ENCODE measurements at regions not wholly inside any gene's neighbourhood (a gene's known extent, or its start where the extent isn't known, plus 50 kb on each side); places are given as distances from the start of the nearest gene placed in this dataset.

DNA sequence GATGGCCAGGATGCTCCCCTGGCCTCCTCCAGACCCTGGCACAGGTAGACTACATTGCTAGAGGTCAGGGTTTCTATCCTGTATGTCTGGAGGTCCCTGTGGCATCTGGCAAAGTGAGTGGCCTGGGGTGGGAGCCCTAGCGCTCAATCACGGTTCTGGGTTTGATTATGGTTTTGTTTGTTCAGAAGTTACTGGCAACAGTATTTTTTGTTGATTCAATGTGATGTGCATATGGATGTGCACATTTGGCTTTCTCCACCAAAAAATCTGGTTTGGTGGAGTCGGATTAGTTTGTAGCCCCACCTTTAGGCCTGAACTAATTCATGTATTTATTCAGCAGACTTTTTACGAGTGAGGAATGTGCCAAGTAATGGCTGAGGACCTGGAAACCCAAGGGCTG is 109.7 kb downstream of the VEGFA start:
- DNase-seq, result no peak

DNA sequence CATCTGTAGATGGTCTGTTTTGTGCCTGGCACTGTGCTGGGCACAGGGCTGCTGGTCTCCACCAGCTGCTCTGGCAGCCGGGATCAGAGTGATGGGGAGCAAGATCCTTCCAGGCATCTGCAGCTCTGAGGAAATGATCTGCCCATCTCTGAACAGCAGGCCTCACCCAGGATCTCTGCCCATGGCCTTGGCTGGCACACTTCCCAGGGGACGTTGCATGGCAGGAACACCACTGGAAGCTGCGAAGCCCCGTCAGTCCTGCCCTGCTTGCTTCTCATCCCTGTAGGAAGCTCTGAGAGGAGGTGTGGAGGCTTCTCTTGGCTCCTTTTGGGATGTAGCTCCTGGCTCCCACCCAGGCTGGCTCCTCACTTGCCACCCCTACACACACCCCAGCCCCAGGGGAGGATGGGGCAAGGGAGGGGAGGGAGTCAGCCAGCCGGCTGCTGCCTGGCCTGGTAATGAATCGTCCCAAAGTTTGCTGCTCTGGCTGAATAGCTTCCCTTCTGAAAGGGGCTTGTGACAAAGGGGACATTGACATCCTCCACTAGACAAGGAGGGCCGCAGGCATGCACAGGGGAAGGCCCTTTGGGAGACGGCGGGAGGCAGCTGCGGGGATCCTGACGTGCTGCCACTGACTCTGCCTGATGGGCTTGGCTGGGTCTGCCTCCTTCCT is 108.9 kb downstream of the VEGFA start:
- no peak for DNase-seq

DNA sequence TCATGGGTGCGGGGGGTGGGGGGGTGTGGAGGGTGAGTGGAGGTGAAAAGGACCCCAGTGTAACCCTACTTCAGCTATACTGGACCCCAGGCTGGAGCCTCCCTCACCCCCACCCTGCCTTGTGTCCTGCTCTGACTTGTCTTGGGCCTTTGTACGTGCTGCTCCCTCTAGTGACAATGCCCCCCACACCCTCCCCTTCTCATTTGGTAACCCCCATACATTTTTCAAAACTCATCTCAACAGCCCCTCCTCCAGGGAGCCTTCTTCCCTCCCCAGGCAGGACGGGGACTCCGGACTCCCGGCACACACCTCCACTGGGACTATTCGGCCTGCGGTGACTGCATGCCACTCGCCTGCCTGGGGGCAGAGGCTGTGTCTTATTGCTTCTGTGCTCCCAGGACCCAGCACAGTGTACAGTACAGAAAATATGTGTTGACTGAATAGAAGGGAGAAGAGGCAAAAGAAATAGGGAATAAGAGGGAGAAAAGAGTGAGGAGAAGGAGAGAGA is 108.2 kb downstream of the VEGFA start:
- DNase-seq, result no peak

DNA sequence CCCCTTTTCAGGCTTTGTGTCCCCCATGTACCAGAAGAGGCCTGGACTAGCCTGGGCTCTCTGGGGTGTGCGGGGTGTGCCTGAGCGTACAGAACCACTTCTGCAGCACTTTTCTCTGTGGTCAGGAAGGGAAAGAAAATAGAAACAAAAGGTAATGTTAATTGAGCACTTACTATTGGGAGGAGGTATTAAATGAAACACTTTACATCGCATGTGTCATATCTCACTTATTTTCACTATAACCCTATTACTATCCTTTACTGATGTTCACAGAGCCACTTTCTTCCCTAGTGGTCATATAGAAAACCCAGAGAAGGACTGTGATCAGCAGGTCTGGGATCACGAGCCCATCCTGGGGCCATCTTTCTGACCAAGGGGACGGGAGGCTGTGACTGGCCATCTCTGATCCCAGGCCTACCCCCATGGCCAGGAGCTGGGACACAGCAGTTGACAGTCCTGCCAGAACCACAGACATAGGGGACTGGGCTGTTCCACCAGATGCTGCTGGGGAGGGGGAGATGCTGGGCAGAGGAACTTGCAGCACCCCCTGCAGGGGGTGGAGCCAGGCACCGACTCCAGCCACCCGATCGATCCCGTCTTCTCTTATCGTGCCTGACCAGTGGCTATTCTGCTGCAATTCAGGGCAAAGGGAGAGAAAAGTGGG is 107.6 kb downstream of the VEGFA start:
- DNase-seq, result no peak

DNA sequence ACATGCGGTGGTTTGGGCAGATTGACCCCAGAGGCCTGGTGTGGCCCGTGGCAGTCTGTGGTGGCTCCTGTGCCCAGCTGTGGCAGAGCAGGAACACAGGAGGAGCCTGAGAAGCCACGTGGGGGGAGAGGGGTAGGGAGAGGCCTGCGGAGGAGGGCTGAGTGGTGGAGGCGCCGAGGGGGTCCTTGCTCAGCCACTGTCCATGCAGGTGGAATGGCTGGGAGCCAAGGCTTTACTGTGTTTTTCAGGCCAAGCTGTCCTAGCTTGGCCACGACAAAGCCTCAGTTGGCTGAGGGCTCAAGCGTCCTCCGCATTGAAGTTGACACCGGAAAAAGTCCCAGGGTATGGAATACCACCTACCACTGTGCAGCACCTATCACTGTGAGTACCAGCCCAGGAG is 107.0 kb downstream of the VEGFA start:
- no peak for DNase-seq

DNA sequence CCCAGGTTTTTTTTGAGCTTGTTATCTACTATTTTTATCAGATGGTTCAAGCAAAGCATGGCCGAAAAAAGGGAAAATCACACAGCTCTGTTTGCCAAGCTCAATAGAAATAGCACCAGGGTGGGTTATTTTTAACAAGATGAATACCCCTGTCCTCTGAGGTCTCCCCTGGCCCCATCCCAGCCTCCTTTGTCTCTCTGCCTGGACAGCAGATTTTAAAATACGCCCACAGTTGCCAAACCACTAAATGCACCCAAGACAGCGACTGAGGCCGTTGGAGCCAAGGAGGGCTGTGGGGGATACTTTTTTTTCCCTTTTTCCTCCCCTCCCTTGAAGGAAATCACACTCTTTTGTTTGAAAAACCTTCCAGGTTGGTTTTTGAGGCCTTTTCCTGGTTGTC is 106.6 kb downstream of the VEGFA start:
- DNase-seq, result no peak

DNA sequence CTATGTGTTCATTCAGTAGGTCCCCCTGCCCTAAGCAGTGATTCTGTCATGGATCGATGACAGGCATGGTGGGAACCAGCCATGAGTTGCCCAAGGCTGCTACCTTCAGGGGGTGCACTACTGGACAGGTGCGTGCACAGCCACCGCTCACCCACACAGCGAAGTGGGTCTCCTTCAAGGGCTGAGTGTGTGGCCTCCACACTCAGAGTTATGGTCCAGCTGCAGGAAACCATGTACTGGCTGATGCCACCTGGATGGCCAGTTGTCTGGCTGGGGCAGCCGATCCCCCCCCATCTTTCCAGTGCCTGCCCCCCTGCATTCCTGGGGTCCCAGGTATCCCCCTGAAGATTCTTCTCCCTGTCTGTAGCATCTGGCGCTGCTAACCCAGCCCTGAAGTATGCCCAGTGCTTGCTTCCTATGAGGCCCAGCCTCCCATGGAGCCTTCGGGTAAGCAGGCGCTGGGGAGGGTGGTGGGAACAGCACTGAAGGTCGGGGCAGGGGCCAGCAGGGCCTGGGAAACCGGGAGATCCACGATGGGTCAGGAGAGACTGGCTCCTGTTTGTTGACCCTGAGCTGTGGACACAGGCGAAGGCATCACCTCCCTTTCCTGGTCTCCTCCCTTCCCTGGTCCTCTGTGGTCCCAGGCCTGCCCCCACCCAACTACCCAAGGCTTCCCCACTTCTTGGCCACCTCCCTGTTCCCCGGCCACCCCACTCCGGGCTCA is 106.0 kb downstream of the VEGFA start:
- no peak for DNase-seq

DNA sequence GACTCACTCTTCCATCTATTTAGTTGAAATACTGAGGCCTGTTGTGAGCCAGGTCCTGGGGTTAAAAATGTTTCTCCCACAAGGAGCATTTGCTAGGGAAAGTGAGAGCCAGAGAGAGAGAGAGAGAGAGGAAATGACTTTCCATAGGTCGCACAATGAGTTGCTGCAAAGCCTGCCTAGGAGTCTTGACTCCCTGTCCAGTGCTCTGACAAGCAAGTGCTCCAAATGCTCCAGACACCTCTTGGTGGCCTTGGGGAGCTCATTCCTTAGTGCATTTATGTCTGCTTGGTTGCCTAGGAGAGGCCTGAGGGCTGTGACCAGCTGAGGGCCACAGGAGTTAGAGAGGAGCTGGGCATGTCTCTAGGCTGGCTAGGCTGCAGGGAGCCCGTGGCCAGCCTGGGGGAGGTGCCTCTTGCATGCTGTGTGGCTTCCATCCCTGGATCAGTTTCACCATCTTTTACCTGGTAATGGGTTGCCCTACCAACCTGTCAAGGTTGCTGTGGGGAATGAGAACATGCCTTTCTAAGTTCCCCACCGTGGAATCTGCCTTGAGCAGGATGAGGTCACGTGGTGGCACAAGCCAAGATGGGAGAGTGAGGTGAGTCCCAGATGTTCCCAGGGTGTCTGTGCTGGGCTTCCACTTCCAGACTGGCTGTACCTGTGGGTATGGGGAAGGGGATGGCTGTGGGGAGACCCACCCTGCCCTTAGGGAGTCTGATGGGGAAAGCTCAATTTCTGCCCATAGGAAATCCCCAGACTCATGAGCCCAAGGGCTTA is 105.0 kb downstream of the VEGFA start:
- DNase-seq, result no peak

DNA sequence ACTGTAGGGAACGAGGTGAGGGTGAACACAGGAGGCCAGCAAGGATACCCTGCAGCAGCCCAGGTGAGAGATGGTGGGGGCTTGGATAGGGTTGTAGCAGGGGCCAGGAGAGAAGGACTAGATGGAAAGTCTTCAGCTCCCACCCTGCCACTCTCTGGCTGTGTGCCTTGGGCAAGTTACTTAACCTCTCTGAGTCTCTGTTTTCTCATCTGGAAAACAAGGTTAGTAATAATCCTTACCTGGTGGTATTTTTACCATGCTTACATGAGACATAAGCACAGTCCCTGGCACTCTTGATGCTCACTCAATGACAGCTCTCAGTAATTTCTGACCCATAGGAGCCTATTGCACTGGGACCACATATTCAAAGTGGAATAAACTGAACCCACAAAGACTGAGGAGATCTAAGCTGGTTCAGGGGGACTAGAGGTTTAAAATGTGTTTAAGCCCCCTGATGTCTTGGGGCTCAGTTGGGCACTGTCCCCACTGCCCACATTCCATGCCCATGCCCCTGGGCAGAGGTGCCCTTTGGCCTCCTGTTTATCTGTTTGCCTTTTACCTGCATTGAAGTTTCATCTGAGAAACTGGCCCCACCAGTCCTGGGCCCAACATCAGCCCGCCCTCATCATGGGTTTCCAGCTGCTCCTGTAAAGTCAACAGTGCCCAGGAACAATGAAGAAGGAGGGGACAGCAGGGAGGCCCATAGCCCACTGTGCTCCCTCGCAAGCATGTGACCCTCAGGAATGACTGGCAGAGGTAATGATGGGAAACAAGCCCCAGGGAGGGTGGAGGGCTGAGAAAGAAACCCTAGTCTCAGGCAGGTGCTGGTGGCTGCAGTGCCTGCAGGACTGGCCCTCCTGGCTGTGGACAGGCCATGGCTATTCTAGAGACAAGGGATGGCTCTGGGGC is 104.0 kb downstream of the VEGFA start:
- no peak for DNase-seq

DNA sequence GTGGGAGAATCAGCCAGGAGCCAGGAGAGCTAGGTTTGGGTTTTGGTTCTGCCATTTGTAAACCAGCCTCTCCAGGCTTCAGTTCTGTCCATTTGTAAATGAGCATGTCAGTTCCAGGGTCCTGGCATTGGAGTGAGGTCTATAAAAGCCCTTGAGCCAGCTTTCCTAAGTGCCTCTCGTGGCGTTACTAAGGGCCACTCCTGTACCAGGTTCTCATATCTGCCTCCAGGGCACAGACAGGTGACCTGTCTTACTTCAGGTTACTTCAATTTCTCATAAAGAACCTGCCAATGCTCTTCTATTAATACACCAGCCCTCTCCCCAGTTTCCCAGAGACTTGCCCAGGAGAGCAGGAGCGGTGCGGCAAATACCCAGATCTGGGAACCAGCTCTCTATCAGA is 101.9 kb downstream of the VEGFA start:
- no peak for DNase-seq

DNA sequence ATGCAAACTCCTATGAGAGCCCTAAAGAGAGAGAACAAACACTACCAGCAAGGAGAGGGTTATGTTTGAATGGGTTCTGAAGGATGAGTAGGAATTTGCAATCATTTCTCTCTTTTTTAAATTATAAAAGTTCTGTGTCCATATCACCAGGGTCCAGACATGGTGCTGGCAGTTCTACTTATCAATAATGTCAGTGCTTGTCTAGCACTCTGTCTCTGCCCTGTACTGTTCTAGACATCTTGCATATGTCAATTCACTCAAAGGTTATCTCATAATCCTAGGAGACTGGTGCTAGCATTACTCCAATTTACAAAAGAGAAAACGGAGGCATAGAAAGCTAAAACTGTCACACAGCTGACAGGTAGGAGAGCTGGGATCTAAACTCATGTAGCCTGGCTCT is 101.3 kb downstream of the VEGFA start:
- DNase-seq, result no peak

DNA sequence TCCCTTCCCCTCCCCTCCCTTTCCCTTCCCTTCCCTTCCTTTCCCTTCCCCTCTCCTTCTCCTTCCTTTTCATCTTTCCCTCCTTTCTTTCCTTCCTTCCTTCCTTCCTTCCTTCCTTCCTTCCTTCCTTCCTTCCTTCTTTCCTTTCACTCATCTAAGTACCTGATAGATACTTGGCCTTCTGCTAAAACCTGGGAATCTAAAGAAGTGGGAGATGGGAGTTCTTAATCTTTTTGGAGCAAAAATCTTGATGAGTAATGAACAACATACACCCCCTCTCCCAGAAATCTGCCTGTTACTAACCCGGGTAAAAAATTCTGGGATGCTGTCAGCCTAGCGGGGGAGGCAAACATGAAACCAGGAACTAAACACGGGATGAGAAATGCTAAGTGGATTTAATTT is 100.7 kb downstream of the VEGFA start:
- no peak for DNase-seq

DNA sequence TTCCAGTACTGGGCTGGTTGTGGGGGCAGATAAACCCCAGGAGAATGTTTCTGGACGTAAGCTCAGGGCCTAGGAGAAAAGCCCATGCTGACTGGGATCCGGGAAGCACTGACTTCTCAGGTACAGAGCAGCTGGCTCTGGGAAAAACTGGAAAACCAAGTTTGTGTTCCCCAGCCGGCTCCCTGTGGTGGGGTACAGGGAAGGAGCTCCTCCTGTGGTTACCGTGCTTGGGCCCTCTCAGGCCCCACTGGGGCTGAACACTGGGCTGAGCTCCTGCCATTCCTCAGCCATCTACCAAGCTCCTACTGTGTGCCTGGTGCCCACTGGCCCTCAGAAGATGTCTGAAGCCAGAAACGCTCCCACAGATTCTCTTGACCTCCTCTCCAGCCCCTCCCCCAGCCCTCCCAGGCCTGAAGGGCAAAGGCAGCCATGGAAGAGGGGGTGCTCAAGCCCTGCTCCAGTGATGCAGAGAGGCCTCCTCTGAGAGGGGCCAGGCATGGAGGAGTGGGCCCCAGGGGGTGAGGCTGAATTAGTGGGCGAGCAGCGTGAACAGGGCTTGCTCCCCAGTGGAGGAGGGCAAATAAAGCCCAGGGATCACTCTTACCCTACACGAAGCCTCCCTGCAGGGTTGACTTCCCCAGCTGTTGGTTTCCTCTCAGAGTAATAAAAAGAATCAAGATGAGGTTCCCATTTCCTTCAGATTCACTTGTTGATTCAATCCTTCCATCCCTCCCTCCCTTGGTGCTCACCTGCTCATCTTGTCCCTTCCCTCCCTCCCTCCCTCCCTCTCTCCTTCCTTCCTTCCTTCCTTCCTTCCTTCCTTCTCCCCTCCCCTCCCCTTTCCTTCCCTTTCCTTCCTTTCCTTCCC is 100.0 kb downstream of the VEGFA start:
- DNase-seq, result no peak

DNA sequence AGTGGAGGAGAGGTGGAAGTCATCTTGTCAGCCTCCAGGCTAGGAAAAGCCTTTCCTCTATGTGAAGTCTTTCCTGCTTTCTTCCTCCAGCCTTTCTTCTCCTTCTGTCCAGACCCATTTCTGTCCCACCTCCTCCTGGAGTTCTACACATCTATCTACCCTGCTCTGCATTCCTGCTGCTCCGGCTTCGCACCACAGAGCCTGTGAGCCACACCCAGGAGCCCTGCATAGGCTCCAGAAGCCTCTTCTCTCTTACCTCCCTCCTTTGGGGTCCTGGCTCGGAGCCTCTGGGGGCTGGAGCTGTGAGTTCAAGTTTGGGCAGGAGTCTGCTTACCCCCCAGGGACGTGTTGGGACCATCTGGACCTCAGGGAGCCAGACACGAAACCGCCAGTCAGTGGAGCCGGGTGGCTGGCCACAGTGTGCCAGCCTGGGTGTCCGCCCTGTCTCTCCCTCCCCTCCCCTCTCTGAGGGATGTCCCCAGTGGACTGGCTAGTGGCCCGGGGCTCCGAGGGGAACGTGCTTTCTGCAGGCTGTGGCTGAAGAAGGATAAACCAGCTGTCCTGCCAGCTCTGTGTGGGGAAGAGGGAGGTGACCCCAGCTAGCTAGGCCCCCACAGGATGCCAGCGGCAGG is 99.2 kb downstream of the VEGFA start:
- no peak for DNase-seq

DNA sequence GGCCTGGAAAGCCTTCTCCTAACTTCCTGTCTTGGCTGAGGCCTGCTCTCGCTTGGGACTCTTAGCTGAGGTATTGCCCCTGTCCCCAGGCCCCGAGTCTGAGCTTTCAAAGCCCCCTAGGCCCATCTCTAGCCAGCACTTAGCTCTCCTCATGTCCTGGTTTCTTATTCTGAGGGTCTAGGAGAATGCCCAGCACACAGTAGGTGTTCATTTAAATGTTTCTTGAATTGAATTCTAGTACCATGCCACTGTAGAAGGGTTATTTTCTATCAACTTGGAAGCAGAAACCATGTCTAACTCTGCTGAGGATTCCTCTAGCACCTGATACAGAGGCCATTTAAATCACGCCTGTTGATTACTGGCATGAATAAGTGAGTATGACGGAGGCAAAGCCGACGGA is 98.5 kb downstream of the VEGFA start:
- DNase-seq, result no peak

DNA sequence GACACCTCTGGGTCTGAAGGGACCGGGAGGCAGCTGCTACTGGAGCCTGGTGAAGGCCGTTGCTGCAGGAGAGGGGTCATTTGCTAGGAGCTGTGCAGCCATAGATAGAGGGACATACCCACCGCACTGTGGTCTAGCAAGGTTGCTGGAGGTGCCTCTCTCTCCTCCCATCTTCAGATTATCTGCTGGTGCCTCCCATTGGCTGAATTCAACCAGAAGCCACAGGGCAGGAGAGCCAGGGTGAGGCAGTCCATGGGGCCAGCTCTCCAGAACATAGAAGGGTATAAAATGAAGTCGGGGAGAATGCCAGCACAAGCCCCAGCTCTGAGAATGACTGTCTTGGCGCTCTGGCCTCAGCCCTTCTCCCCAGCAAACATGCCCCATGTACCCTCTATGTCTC is 98.0 kb downstream of the VEGFA start:
- DNase-seq, result no peak

DNA sequence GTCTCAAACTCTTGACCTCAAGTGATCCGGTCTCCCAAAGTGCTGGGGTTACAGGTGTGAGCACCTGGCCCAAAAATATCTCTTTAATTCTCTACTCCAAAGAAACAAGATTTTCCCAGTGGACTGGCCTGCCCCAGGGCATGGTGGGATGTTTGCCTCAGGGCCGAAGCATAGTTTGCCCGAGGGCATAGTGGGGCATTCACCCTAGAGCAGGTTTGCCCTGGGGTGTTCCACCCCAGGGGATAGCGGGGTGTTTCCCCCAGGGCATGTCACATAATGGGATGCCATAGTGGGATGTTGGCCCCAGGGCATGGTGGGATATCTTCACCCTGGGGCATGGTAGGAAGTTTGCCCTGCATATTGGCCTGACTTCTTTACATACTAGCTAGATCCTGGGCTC is 97.2 kb downstream of the VEGFA start:
- DNase-seq, result no peak

DNA sequence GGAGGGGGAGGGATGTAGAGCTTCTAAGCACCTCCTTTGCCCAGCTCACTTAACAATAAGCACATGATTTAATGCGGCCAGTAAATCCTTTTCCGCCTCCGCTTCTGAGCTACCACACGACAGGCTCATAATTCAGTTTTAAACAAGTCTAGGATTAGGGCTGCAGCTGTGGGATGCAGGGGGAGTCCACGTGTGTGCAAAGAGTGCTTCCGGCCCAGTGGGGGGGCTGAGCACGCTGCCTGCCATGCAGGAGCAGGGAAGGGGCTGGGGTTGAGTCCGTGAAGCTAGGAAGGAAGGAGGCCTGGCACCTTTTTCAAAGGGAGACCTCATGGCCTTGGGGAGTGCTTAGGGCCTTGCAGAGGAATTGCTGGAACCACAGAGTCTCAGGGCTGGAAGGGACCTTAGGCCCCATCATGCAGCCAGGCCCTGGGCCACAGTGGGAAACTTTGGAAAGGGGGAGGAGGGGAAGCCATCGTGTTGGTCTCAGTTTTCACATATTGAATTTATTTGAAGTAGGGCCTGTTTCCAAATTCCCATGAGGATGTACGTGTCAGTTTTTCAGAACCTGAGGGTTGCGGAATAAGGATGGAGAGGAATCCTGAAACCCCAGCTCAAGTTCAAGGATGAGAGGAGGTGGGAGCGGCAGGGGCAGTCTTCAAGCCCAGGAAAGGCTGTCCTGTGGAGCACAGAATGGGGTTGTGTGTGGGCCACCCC is 96.1 kb downstream of the VEGFA start:
- DNase-seq, result no peak

DNA sequence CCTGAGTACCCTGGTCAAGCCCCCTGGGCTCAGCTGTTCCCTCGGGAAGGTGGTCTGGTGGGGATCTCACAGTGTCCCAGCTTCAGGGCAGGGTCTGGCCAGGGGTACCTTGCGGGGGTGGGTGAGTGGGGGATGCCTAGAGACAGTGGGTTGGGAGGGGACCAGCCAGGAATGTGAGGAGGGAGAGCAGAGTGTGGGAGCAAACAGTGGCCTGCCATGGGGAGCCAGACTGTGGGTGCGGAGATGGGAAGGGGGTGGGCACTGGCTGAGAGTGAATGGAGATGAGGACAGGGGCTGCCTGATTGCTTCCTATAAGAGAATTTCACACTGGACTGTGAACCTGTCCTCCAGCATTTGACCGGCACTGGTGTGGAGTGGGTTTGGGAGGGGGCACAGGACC is 95.1 kb downstream of the VEGFA start:
- DNase-seq, result no peak

DNA sequence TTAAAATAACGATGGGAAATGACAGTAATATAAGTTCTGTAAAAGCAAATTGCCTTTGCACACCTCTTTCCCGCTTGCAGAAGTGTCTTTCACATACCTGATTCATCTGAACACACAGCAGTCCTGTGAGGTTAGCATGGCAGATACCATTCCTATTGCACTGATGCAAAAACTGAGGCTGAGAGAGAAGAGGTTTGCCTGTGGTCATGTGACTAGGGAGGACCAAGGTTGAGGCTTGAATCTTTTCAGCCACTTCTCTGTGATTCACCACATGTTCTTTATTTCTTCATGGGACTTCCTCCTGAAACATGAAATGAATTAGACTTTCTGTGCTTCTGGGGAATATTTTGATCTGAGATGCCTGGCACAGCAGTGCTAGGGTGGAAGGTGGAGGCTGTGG is 92.9 kb downstream of the VEGFA start:
- no peak for DNase-seq
